Mesendoderm (in vitro differentiated cells): ENCODE measurements at regions not wholly inside any gene's neighbourhood (a gene's known extent, or its start where the extent isn't known, plus 50 kb on each side); places are given as distances from the start of the nearest gene placed in this dataset.

Source experiments
- DNase-seq: peaks from one replicate; pipeline ENCODE4 v3.0.0; 2013
- H2AK5ac ChIP-seq: 2 replicates; pipeline ENCODE4 v1.6.1; 2013; ENCODE audit warnings: low read length, inconsistent platforms
- H2BK120ac ChIP-seq: 2 replicates; pipeline ENCODE4 v1.6.1; 2013; ENCODE audit warnings: low read depth, mild to moderate bottlenecking, low read length, moderate library complexity, mixed read lengths
- H2BK15ac ChIP-seq: replicated peaks from 2 replicates; pipeline ENCODE4 v1.6.1; 2013; ENCODE audit warnings: low read depth, mild to moderate bottlenecking, moderate library complexity
- H2BK5ac ChIP-seq: 2 replicates; pipeline ENCODE4 v1.6.1; 2013; ENCODE audit warnings: low read length, inconsistent platforms
- H3K18ac ChIP-seq: 2 replicates; pipeline ENCODE4 v1.6.1; 2013; ENCODE audit warnings: mild to moderate bottlenecking, low read length, mixed read lengths
- H3K23ac ChIP-seq: one replicate; pipeline ENCODE4 v1.6.1; 2013; ENCODE audit warnings: low read length
- H3K27ac ChIP-seq: 2 replicates; pipeline ENCODE4 v1.5.1; 2013; ENCODE audit warnings: low read depth, mild to moderate bottlenecking, inconsistent platforms, low read length, moderate library complexity
- H3K27me3 ChIP-seq: 2 replicates; pipeline ENCODE4 v1.6.1; 2013; ENCODE audit warnings: low read length, control low read depth, mild to moderate bottlenecking, inconsistent platforms; ENCODE audit not compliant: insufficient read depth, poor library complexity
- H3K36me3 ChIP-seq: 2 replicates; pipeline ENCODE4 v1.6.1; 2013; ENCODE audit warnings: low read length, inconsistent platforms; ENCODE audit not compliant: control insufficient read depth, insufficient read depth
- H3K4ac ChIP-seq: one replicate; pipeline ENCODE4 v1.6.1; 2013; ENCODE audit warnings: low read depth, mild to moderate bottlenecking, low read length, moderate library complexity
- H3K4me1 ChIP-seq: 2 replicates; pipeline ENCODE4 v1.6.1; 2013; ENCODE audit warnings: low read depth, low read length, inconsistent platforms; ENCODE audit not compliant: control insufficient read depth
- H3K4me2 ChIP-seq: 2 replicates; pipeline ENCODE4 v1.6.1; 2013; ENCODE audit warnings: low read length
- H3K4me3 ChIP-seq: 2 replicates; pipeline ENCODE4 v1.5.1; 2013; ENCODE audit warnings: mild to moderate bottlenecking, low read length
- H3K56ac ChIP-seq: one replicate; pipeline ENCODE4 v1.6.1; 2013; ENCODE audit warnings: low read length
- H3K79me1 ChIP-seq: 2 replicates; pipeline ENCODE4 v1.6.1; 2013; ENCODE audit warnings: low read length, inconsistent platforms
- H3K79me2 ChIP-seq: 2 replicates; pipeline ENCODE4 v1.6.1; 2013; ENCODE audit warnings: mild to moderate bottlenecking, low read length; ENCODE audit not compliant: control insufficient read depth, insufficient read depth
- H3K9ac ChIP-seq: 2 replicates; pipeline ENCODE4 v1.6.1; 2013; ENCODE audit warnings: low read length, inconsistent platforms
- H4K5ac ChIP-seq: one replicate; pipeline ENCODE4 v1.6.1; 2013; ENCODE audit warnings: low read length
- H4K8ac ChIP-seq: one replicate; pipeline ENCODE4 v1.6.1; 2013; ENCODE audit warnings: low read depth, mild to moderate bottlenecking, control low read depth, low read length, moderate library complexity
- WGBS: extraction: QIAGEN DNeasy Blood & Tissue Kit; methylation state at CpG from one replicate; pipeline ENCODE4 v1.1.7; 2013; ENCODE audit warnings: low lambda C conversion rate, missing lambda C conversion rate; ENCODE audit not compliant: insufficient coverage; ENCODE audit errors: extremely low coverage; 5-methylcytosine and 5-hydroxymethylcytosine counted together

DNA sequence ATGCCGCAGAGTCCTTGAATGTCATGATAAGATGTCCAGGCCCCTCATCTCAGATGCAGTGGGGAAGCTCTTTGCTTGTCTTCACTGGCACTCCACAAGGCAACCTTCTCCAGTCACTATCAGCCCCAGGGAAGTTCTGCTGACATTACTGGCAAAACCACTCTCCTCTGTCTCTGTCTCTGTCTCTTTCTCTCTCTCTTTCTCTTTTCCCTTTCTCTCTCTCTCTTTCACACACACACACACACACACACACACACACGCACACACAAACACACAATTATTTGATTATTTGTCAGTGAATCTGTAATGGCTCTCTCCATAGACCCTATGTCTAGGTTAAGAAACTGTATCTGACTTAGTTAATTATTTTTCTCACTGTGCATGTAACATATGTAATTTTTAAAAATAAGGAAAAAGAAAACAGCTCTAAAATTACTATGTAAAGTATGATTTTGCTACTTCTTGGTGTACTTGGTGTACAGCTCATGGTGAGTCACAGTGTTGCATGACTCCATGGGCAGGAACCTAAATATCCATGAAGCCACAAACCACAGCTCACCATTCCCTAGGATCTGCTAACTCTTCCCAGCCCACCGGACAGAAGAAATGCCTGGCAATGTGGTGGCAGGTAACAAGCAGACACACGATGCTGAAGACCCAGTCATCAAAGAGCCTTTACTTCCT, 594.9 kb upstream of the ID2 start:
- H3K79me2 ChIP-seq: no peaks in the 10 kb centered on the region
- H2BK120ac ChIP-seq: no peak overlapping the region
- no peak overlapping the region for H2BK15ac ChIP-seq
- no peak overlapping the region for H3K4ac ChIP-seq
- WGBS: no CpG with 5 or more reads among the region's 4 CpGs
- no peak overlapping the region for H3K18ac ChIP-seq
- no peak overlapping the region for H3K23ac ChIP-seq
- H3K9ac ChIP-seq: no peak overlapping the region
- H4K5ac ChIP-seq: no peak overlapping the region
- no peak overlapping the region for H2BK5ac ChIP-seq
- H3K36me3 ChIP-seq: no peaks in the 10 kb centered on the region
- no peak overlapping the region for H3K4me3 ChIP-seq
- no peak overlapping the region for H3K56ac ChIP-seq
- DNase-seq: no peak
- no peak overlapping the region for H4K8ac ChIP-seq
- no peaks in the 10 kb centered on the region for H3K27me3 ChIP-seq
- H3K79me1 ChIP-seq: no peaks in the 10 kb centered on the region
- H3K4me1 ChIP-seq: no peaks in the 10 kb centered on the region
- no peak overlapping the region for H2AK5ac ChIP-seq
- no peak overlapping the region for H3K27ac ChIP-seq
- no peak overlapping the region for H3K4me2 ChIP-seq

DNA sequence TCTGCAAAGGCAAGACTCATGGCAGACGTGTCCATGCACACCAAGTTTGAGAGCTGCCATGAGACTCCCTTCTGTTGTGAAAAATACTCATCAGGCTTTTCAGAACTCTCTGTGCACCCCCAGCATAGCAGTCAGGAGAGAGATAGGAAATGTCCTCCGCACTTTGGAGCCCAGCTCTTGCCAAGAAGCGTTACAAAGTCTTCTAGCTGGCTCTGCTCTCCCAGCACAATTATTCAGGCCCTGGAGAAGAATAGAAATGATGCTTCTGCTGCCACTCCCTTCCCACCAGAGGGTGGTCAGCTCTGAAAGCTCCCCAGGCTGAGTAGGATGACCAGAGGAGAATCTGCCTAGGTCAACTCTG, 594.4 kb upstream of the ID2 start:
- DNase-seq: no peak
- Histone ChIP-seq H2BK120ac (no peak overlapping the region), H3K4me2 (no peak overlapping the region), H3K23ac (no peak overlapping the region), H4K5ac (no peak overlapping the region), H3K56ac (no peak overlapping the region), H2BK5ac (no peak overlapping the region), H3K27ac (no peak overlapping the region), H3K79me1 (no peaks in the 10 kb centered on the region), H3K4me1 (no peaks in the 10 kb centered on the region), H3K36me3 (no peaks in the 10 kb centered on the region), H3K27me3 (no peaks in the 10 kb centered on the region), H3K4ac (no peak overlapping the region), H3K4me3 (no peak overlapping the region), H2AK5ac (no peak overlapping the region), H3K79me2 (no peaks in the 10 kb centered on the region), H3K9ac (no peak overlapping the region), H2BK15ac (no peak overlapping the region), H4K8ac (no peak overlapping the region), H3K18ac (no peak overlapping the region)
- whole genome bisulfite sequencing: no CpG with 5 or more reads among the region's 3 CpGs

DNA sequence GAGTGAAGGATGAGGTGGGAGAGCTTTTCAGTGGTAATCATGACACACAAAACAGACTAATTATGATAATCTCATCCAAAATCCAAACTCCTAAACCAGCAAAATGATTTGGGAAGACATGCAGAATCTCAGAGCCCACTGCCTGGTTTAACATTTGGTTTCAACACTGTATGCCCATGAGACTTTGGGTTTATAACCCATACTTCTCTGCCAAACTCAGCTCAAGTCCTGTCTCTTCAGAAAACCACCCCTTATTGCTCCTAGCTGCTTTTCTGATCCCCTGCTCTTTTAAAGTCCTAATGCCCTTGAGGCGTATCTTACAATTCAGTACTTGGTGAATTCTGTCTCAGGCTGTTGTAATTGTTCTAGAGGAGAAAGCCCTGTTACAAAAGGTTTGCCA, 593.0 kb upstream of the ID2 start:
- H4K5ac ChIP-seq: no peak overlapping the region
- H3K79me1 ChIP-seq: no peaks in the 10 kb centered on the region
- H3K23ac ChIP-seq: no peak overlapping the region
- H3K18ac ChIP-seq: no peak overlapping the region
- no peak overlapping the region for H3K4me2 ChIP-seq
- no peak overlapping the region for H2BK120ac ChIP-seq
- H2BK5ac ChIP-seq: no peak overlapping the region
- no peak overlapping the region for H3K27ac ChIP-seq
- no peak for DNase-seq
- H2AK5ac ChIP-seq: no peak overlapping the region
- no peak overlapping the region for H3K4ac ChIP-seq
- H3K4me1 ChIP-seq: no peaks in the 10 kb centered on the region
- no peak overlapping the region for H3K4me3 ChIP-seq
- no peaks in the 10 kb centered on the region for H3K79me2 ChIP-seq
- no peaks in the 10 kb centered on the region for H3K36me3 ChIP-seq
- H3K56ac ChIP-seq: no peak overlapping the region
- no peaks in the 10 kb centered on the region for H3K27me3 ChIP-seq
- H3K9ac ChIP-seq: no peak overlapping the region
- WGBS: no CpG with 5 or more reads among the region's 1 CpG
- no peak overlapping the region for H4K8ac ChIP-seq
- H2BK15ac ChIP-seq: no peak overlapping the region

DNA sequence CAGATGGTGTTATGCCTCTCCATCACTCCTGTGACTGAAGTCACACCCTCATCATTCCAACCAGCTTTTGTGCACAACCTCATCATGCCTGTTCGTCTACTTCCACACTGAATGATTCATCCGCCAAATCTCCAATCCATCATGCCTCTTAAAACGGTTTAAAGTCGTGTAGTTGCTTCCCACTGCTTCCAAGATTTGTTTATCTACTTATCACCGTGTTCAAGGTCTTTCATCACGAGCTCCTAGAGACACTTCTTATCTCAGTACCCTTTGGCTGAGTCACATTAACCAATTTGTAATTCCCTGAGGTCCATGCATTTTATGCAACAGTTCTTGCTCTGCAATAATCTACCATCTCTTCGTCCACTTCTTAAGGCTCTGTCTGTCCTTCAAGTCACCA, 592.3 kb upstream of the ID2 start:
- Histone ChIP-seq H3K27ac (no peak overlapping the region), H4K5ac (no peak overlapping the region), H3K4me2 (no peak overlapping the region), H2BK15ac (no peak overlapping the region), H3K79me1 (no peaks in the 10 kb centered on the region), H3K4me3 (no peak overlapping the region), H4K8ac (no peak overlapping the region), H3K27me3 (no peaks in the 10 kb centered on the region), H3K23ac (no peak overlapping the region), H3K18ac (no peak overlapping the region), H3K79me2 (no peaks in the 10 kb centered on the region), H3K4ac (no peak overlapping the region), H3K56ac (no peak overlapping the region), H2AK5ac (no peak overlapping the region), H3K9ac (no peak overlapping the region), H3K36me3 (no peaks in the 10 kb centered on the region), H2BK5ac (no peak overlapping the region), H2BK120ac (no peak overlapping the region), H3K4me1 (no peaks in the 10 kb centered on the region)
- no CpG with 5 or more reads among the region's 7 CpGs for WGBS
- DNase-seq: peak; percentile 21

DNA sequence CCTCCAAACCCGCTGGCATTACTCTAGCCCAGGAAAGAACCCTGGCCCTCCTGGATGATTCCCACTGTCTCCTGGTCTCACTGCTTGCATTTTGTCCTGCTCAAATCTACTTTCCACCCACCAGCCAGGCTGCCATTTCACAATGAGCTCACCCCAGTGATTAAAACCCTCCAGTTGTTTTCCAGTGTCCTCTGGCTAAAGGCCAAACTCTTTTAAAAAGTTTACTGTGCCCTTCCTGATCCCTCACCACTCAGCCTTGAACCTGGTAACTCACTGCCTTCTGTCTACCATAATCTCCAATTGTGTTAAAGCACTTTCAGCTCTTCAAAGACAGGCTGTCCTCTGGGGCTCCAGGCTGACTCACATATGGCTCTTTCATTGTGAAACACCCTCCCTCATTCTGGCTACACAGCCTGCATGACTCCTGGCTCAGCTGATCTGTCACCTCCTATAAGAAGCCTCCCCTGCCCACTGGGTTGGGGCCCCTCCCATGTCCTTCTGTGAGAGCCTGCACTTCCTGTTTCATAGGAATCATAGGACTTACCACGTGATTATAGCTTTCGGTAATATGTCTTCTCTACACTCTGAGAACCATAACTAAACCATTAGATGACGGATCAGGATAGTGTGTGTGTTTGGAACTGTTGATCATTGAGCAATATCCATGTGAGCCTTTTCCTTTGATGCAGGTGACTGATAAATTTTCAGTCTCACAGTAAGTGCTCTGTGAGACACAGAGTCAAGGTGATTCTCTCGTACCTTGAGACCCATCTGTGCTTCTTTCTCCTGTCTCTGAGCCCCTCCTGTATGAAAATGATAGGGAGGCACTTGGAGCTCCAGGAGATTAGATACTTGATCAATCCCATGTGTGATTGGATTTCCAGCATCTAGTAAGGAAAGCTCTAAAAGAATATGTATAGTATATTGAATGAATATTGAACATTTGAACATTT, 590.8 kb upstream of the ID2 start:
- H3K56ac ChIP-seq: no peak overlapping the region

More for the DNA sequence above, 590.8 kb upstream of the ID2 start:
- no peak overlapping the region for H2BK15ac ChIP-seq
- H3K4me3 ChIP-seq: no peak overlapping the region
- no peak overlapping the region for H3K23ac ChIP-seq
- H3K79me2 ChIP-seq: no peaks in the 10 kb centered on the region
- no peaks in the 10 kb centered on the region for H3K36me3 ChIP-seq
- H3K4me2 ChIP-seq: no peak overlapping the region
- H2AK5ac ChIP-seq: no peak overlapping the region
- no peaks in the 10 kb centered on the region for H3K79me1 ChIP-seq
- H4K5ac ChIP-seq: no peak overlapping the region
- no peak overlapping the region for H4K8ac ChIP-seq
- H3K9ac ChIP-seq: no peak overlapping the region
- H2BK120ac ChIP-seq: no peak overlapping the region
- H3K18ac ChIP-seq: no peak overlapping the region
- no peaks in the 10 kb centered on the region for H3K4me1 ChIP-seq
- 60% methylated on average over 1 of the region's 5 CpGs for WGBS
- no peak overlapping the region for H3K27ac ChIP-seq
- peak; percentile 57 for DNase-seq
- no peak overlapping the region for H3K4ac ChIP-seq
- no peaks in the 10 kb centered on the region for H3K27me3 ChIP-seq
- no peak overlapping the region for H2BK5ac ChIP-seq
